B cell (primary cell): ENCODE measurements at regions not wholly inside any gene's neighbourhood (a gene's known extent, or its start where the extent isn't known, plus 50 kb on each side); places are given as distances from the start of the nearest gene placed in this dataset.

Experiments used
- ATAC-seq: fragments of 200-7000 bp; cut with Tn5 transposase; one replicate; pipeline ENCODE4 v1.10.0; 2021; ENCODE audit warnings: low read depth, mild to moderate bottlenecking, moderate number of reproducible peaks, moderate library complexity
- CTCF ChIA-PET: fragments of 350-600 bp; sonication (Branson Sonifier 250); formaldehyde crosslinking; loops from one replicate; lab custom pipeline; 2021; ENCODE audit warnings: antibody characterized with exemption, inconsistent platforms; lab: Charles Lee
- POLR2A ChIA-PET: fragments of 350-600 bp; sonication (Branson Sonifier 250); formaldehyde crosslinking; loops from one replicate; lab custom pipeline; 2021; ENCODE audit warnings: antibody characterized with exemption; lab: Charles Lee
- DNase-seq: peaks from one replicate; pipeline ENCODE4 v3.0.0; 2013
- H2AFZ ChIP-seq: 2 replicates; pipeline ENCODE4 v1.6.1; 2012; ENCODE audit warnings: mild to moderate bottlenecking, low read depth, low read length; ENCODE audit not compliant: insufficient read depth, poor library complexity, severe bottlenecking
- H3K27ac ChIP-seq, 2 donors: 1 replicate in 1 of 2; 2 replicates in 1 of 2; pipeline ENCODE4 v1.5.1; 2012 to 2013; ENCODE audit warnings: low read length in 2 of 2, mild to moderate bottlenecking in 2 of 2, moderate library complexity in 1 of 2
- H3K27me3 ChIP-seq, 4 experiments: fragments of 200-600 bp in 1 of 4; sonication (generic) in 1 of 4; replicated peaks in 1 of 4; 1 replicate in 2 of 4; 2 replicates in 2 of 4; pipeline versions ENCODE4 v1.6.1 to v1.7.0; 2013 to 2016; ENCODE audit warnings: low read length in 3 of 4, mild to moderate bottlenecking in 2 of 4, mixed read lengths in 1 of 4, moderate library complexity in 1 of 4; ENCODE audit not compliant: insufficient read depth in 4 of 4, control insufficient read depth in 3 of 4; ENCODE audit errors: control extremely low read depth in 1 of 4
- H3K36me3 ChIP-seq, 2 experiments: replicated peaks in 1 of 2; 1 replicate in 1 of 2; 2 replicates in 1 of 2; pipeline versions ENCODE4 v1.6.1 to v1.7.1; 2013; ENCODE audit warnings: low read length in 1 of 2; ENCODE audit not compliant: insufficient read depth in 2 of 2, control insufficient read depth in 1 of 2; ENCODE audit errors: control extremely low read depth in 1 of 2, extremely low read depth in 1 of 2
- H3K4me1 ChIP-seq, 2 donors: fragments of 200-600 bp in 1 of 2; sonication (generic) in 1 of 2; 1 replicate in 1 of 2; 2 replicates in 1 of 2; pipeline versions ENCODE4 v1.5.1 to v1.6.1; 2013 to 2017; ENCODE audit warnings: low read length in 2 of 2; ENCODE audit not compliant: control insufficient read depth in 2 of 2, insufficient read depth in 2 of 2
- H3K4me2 ChIP-seq: replicated peaks from 2 replicates; pipeline ENCODE3; 2012; ENCODE audit warnings: mild to moderate bottlenecking, low read depth, low read length; ENCODE audit not compliant: poor library complexity, severe bottlenecking
- H3K4me3 ChIP-seq, 5 experiments: fragments of 200-600 bp in 1 of 5; sonication (generic) in 1 of 5; 1 replicate in 3 of 5; 2 replicates in 2 of 5; pipeline versions ENCODE4 v1.5.1 to v1.7.0; 2011 to 2016; ENCODE audit warnings: low read length in 4 of 5, mild to moderate bottlenecking in 4 of 5, low read depth in 2 of 5, control low read depth in 1 of 5, moderate library complexity in 1 of 5; ENCODE audit not compliant: insufficient read depth in 1 of 5; ENCODE audit errors: control extremely low read depth in 1 of 5, extremely low read depth in 1 of 5
- H3K79me2 ChIP-seq: fragments of 200-600 bp; sonication (generic); one replicate; pipeline ENCODE4 v1.6.0; 2016; ENCODE audit warnings: low read length; ENCODE audit not compliant: control insufficient read depth, insufficient read depth
- H3K9ac ChIP-seq: fragments of 200-600 bp; sonication (generic); 2 replicates; pipeline ENCODE4 v1.6.1; 2017; ENCODE audit warnings: mild to moderate bottlenecking, low read length, moderate library complexity
- H3K9me3 ChIP-seq, 3 donors: one replicate each; pipeline versions ENCODE4 v1.6.1 to v1.7.1; 2013; ENCODE audit warnings: low read length in 2 of 3; ENCODE audit not compliant: control insufficient read depth in 2 of 3, insufficient read depth in 1 of 3; ENCODE audit errors: control extremely low read depth in 1 of 3
- H4K20me1 ChIP-seq: 2 replicates; pipeline ENCODE4 v1.6.0; 2012; ENCODE audit warnings: mild to moderate bottlenecking, low read length; ENCODE audit not compliant: insufficient read depth, control insufficient read depth, poor library complexity, severe bottlenecking
- H3K27ac Mint-ChIP-seq: one replicate; pipeline ENCODE4 v1.8.0; 2021; ENCODE audit warnings: mixed read lengths
- H3K27me3 Mint-ChIP-seq: one replicate; pipeline ENCODE4 v1.8.0; 2021; ENCODE audit warnings: mixed read lengths
- H3K4me1 Mint-ChIP-seq: one replicate; pipeline ENCODE4 v1.8.0; 2021; ENCODE audit warnings: mixed read lengths
- H3K4me3 Mint-ChIP-seq: one replicate; pipeline ENCODE4 v1.8.0; 2021; ENCODE audit warnings: mixed read lengths
- H3K9me3 Mint-ChIP-seq: one replicate; pipeline ENCODE4 v1.8.0; 2022; ENCODE audit warnings: mixed read lengths; ENCODE audit not compliant: insufficient read depth
- EZH2 ChIP-seq: IDR thresholded peaks from 2 replicates; pipeline ENCODE4 v1.6.1; 2012; ENCODE audit warnings: borderline replicate concordance, low read depth, mild to moderate bottlenecking, moderate library complexity, low read length; ENCODE audit not compliant: insufficient read depth, poor library complexity, severe bottlenecking
- WGBS: methylation state at CpG from one replicate; pipeline ENCODE4 v1.1.5; 2013; ENCODE audit warnings: missing lambda C conversion rate; ENCODE audit not compliant: insufficient coverage; 5-methylcytosine and 5-hydroxymethylcytosine counted together
- intact Hi-C: fragments of 100-400 bp; cut with micrococcal nuclease; formaldehyde crosslinking; loops from one replicate; pipeline ENCODE4 v1.10.0; 2022
- TF ChIP-seq, protein P1 (sequence below): fragments of 200-600 bp; IDR thresholded peaks from one replicate; pipeline ENCODE4 v1.8.0; 2022; ENCODE audit warnings: antibody characterized with exemption, mild to moderate bottlenecking

DNA sequence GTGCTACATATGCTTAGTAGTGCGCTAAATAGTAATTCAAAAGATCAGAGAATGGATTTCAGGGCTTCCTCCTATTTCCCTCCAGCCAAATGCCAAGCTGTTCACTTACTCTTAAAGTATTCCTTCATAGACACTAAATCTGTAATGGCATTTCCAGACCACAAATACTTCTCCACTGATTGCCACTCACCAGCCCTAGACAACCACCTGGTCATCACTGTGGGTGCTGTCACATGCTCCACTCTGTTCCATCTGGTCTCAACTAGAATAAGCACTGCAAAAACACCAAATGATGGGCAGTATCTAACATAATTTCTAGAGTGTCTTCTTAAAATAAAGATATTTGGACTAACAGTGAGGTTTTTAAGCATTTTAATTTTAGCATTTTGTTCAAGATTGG is 341.3 kb downstream of the AASDHPPT start:
- no peak overlapping the region for H3K9ac ChIP-seq
- H3K9me3 Mint-ChIP-seq = no peaks in the 10 kb centered on the region

DNA sequence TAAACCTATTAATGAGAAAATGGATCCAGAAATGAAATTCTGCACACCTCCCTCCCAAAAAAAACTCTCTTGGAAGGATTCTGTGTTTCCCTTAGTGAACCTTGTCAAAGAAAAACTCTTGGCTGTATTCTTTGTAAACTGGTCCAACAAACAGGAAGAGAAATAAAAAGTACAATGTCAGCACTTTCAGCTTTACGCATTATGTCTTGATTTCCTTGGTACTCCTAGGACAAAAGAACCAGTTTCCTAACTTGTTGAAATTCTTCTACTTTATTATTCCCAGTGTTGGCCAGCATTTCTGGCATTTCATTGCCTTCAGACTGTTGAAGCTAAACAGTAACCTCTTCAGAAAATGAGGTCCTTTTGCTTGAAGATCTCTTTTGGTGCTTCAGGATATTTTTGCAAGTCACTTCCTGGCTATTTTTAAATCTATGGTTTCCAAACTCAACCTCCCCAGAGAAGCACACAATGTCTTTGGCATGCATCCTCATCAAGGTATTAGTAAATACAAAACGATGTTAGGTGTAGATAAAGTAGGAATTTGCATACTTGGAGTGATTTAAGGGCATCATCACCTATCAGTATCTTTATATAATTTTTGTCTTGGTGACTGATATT is 342.7 kb downstream of the AASDHPPT start:
- Mint-ChIP-seq H3K9me3 (no peaks in the 10 kb centered on the region), H3K4me1 (no peaks in the 10 kb centered on the region), H3K27me3 (no peaks in the 10 kb centered on the region), H3K27ac (no peak overlapping the region), H3K4me3 (no peak overlapping the region)
- H3K4me2 ChIP-seq = no peak overlapping the region
- no peaks in the 10 kb centered on the region for H3K27me3 ChIP-seq
- H3K4me1 ChIP-seq = no peaks in the 10 kb centered on the region
- DNase-seq (no peak), ATAC-seq (no peak)
- H4K20me1 ChIP-seq = no peaks in the 10 kb centered on the region
- no peak for TF ChIP-seq EZH2
- TF ChIP-seq, protein P1, sequence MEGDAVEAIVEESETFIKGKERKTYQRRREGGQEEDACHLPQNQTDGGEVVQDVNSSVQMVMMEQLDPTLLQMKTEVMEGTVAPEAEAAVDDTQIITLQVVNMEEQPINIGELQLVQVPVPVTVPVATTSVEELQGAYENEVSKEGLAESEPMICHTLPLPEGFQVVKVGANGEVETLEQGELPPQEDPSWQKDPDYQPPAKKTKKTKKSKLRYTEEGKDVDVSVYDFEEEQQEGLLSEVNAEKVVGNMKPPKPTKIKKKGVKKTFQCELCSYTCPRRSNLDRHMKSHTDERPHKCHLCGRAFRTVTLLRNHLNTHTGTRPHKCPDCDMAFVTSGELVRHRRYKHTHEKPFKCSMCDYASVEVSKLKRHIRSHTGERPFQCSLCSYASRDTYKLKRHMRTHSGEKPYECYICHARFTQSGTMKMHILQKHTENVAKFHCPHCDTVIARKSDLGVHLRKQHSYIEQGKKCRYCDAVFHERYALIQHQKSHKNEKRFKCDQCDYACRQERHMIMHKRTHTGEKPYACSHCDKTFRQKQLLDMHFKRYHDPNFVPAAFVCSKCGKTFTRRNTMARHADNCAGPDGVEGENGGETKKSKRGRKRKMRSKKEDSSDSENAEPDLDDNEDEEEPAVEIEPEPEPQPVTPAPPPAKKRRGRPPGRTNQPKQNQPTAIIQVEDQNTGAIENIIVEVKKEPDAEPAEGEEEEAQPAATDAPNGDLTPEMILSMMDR = no peak
- no peak overlapping the region for H3K9ac ChIP-seq
- H3K36me3 ChIP-seq = no peaks in the 10 kb centered on the region
- no peak overlapping the region for H3K4me3 ChIP-seq
- ChIA-PET POLR2A (no interaction called here), CTCF (no interaction called here)
- 100% methylated on average over 1 of the region's 2 CpGs for WGBS
- H3K27ac ChIP-seq = no peak overlapping the region
- intact Hi-C loops = no loop called here
- H3K79me2 ChIP-seq = no peaks in the 10 kb centered on the region
- H3K9me3 ChIP-seq = no peaks in the 10 kb centered on the region
- H2AFZ ChIP-seq = no peak overlapping the region

More for the DNA sequence above, 341.3 kb downstream of the AASDHPPT start:
- H3K27ac ChIP-seq = no peak overlapping the region
- POLR2A ChIA-PET = no interaction called here
- H3K4me1 ChIP-seq = no peaks in the 10 kb centered on the region
- intact Hi-C loops = no loop called here
- H3K27me3 Mint-ChIP-seq = no peaks in the 10 kb centered on the region
- no peak for DNase-seq
- WGBS = no CpG with 5 or more reads among the region's 1 CpG
- H3K79me2 ChIP-seq = no peaks in the 10 kb centered on the region
- no peak overlapping the region for H3K4me2 ChIP-seq
- ATAC-seq = no peak
- CTCF ChIA-PET = no interaction called here
- H3K36me3 ChIP-seq = no peaks in the 10 kb centered on the region
- no peaks in the 10 kb centered on the region for H3K4me1 Mint-ChIP-seq
- H4K20me1 ChIP-seq = no peaks in the 10 kb centered on the region
- no peak for TF ChIP-seq EZH2
- TF ChIP-seq, protein P1 = no peak
- no peaks in the 10 kb centered on the region for H3K27me3 ChIP-seq
- H2AFZ ChIP-seq = no peak overlapping the region
- H3K4me3 Mint-ChIP-seq = no peak overlapping the region
- no peaks in the 10 kb centered on the region for H3K9me3 ChIP-seq
- H3K27ac Mint-ChIP-seq = no peak overlapping the region
- H3K4me3 ChIP-seq = no peak overlapping the region
